ENCODE measurements at regions not wholly inside any gene's neighbourhood (a gene's known extent, or its start where the extent isn't known, plus 50 kb on each side); places are given as distances from the start of the nearest gene placed in this dataset.
"Not testable (repeated sequence)": the region's sequence is repeated elsewhere in the genome, so short reads cannot be mapped to it uniquely, and the experiment has no call there.

DNA sequence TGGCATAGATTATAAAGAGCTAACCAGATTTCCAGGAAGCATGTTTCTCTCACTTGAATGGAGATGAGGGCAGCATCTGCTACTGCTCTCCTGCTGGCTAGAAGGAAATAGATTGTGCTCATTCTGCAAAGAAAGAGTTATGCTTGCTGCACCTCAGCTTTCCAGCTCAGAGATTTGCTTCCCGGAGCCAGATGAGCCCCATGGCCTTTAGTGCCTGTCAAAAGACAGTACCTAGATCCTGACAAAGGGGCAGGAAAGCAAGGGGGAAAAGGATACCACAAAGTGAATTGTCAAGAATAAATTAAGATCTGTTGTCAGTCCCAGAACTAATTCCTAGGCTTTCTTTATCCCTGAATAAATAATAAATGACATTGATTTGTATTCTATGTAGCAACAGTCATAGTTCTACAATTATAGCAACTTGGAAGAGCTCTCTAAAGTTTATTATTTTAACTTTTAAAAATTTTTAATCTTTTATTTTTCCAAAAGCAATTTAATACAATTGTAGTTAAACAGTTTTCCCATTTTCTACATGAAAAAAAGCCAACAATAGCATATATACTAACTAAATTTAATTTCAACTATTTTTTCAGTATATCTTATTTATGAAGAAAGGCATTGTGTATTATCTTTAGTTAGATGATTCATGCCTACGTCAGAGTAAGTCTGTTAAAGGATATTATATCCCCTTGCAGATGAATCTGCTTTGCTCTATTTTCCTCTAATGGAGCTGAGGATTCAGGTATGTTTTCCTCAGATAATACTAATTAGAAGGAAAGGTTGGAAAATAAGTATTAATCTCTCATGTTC, 306.1 kb upstream of the DDI1 start:
- DNase-seq (ENCODE audit: low spot score), result no peak

DNA sequence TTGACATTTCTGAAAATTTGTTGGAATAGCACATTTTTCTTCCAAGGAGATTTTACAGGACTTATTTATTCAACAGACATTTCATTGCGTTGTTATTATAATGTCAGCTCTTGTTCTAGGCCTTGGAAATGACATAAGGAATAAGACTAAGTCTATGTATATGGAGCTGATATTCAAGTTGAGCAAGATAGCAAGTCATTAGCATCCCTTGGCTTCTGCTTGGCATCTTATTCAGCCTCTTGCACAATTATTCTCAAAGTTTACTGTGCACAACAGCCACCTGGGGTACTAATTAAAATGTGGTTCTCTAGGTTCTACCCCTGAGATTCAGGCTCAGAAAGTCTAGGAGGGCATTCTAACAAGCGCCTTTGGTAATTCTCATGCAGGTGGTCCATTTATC, 304.8 kb upstream of the DDI1 start:
- no peak for DNase-seq (ENCODE audit: low spot score)

DNA sequence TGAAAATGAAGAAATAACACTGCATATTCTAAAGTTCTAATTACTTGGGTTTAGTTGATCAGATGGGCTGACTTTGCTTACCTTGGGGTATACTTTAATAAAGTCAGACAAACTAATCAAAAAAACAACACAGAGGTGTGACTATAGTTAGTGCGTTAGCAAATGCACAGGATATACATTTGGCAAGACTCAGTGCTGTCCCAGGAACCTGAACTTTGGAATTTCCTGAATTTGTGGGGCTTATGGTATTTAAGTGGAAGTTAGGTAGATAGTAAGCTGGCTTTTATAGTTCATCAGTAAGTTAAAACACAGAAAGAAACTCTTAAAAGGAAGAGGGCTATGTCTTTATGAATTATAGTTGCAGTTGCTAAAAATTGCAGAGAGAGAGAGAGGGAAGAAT, 302.6 kb upstream of the DDI1 start:
- no peak for DNase-seq (ENCODE audit: low spot score)

DNA sequence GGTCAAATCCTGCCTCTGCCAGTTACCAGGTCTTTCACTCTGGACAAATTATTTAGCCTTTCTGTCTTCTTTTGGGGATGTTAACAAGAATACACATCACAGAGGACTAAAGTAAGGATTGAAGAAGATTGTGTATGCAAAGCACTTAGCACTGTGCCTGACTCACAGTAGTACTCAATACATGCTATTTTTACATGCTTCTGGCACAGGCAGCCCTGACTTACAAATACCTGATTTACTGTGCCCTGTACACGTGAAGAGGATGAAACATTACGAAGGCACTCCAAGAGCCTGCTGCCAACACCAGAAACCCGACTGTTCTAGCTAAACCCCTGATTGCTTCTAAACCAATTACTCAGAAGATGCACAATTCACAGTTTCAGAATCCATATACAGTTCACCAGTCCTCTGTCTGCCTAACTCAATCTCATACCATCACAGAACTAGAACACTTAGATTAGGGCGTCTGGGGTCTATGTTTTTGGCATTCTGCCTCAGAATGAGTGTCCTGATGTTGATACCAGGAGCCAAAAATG, 300.9 kb upstream of the DDI1 start:
- DNase-seq (ENCODE audit: low spot score), result no peak

DNA sequence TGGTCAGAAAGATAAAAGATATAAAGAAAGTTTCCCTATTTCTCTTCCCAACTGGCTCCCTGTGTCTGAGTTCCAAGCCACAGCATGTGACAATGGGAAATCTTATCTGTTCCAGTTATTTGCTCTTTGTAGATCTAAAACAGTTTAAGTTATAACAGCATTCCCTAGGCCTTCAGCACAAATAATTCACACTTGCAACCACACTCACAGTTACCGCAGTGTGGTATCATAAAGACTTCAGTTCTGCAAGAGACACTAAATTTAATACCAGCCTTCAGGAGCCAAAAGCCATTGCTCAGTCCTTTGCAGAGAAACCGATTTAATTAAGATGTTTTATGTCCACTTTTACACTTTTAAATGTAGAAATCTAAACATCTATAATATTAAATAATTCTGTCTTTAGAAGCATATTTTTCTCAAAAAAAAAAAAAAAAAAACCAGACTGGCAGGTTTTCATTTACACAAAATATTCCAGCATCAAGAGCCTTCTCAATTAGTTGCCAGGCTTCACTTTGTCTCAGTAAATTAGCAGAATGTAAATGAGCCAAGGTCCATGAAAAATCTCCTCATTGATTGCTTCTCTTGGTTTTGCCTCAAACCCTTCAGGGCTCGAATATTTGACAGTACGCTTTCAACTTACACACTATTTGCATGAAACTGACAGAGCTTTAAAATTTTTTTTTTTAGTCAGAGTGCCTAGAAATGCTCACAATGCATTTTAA, 300.0 kb upstream of the DDI1 start:
- no peak for DNase-seq (ENCODE audit: low spot score)

DNA sequence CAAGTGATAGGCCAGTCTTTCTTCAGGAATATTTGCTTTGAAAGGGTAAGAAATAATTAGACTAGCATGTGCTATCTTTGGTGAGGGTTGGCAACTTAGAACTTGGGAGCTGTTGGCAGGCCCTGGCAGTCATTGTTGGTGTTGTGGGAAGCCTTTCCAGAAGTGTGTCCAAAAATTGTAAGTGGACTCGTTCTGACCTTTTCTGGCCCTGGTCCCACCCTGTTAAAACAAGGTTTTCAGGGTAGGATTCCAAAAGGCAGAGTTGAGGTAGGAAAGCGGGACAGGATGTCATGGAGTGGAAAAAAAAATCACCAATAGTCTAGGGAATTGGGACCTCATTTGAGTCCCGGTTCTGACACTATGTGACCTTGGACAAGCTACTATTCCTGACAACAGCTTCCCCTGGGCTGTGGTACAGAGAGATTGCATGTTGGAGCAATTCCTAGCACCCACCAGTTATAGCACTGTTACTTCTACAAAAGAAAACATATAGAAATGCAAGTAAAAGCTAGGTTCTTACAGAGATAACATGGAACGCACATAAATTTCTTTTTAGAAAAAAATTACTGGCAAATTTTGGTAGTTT, 299.3 kb upstream of the DDI1 start:
- DNase-seq (ENCODE audit: low spot score), result no peak

DNA sequence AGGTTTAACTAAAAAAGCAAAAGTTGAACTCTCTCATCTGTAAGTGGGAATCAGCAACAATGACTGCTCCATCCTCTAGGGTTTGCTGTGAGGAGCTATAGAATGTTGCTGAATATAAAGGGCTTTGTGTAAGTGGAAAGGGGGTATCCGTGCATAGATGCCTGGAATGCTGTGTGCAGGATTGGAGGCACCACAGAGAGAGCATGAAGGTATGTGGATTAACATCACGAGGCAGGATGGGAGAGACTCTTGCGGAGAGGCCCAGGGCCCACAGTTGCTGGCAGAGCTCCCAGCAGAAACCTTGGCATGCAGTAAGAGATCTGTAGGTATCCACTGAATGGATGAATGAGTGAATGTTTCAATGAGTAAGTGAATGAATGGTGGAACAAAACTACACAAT, 298.7 kb upstream of the DDI1 start:
- DNase-seq (ENCODE audit: low spot score), result no peak

DNA sequence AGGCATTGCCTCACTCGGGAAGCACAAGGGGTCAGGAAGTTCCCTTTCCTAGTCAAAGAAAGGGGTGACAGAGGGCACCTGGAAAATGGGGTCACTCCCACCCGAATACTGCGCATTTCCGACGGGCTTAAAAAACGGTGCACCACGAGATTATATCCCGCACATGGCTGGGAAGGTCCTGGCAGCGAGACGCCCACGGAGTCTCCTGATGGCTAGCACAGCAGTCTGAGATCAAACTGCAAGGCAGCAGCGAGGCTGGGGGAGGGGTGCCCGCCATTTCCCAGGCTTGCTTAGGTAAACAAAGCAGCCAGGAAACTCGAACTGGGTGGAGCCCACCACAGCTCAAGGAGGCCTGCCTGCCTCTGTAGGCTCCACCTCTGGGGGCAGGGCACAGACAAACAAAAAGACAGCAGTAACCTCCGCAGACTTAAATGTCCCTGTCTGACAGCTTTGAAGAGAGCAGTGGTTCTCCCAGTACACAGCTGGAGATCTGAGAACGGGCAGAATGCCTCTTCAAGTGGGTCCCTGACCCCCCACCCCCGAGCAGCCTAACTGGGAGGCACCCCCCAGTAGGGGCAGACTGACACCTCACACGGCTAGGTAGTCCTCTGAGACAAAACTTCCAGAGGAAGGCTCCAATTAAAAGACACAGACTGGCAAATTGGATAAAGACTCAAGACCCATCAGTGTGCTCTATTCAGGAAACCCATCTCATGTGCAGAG, 297.2 kb upstream of the DDI1 start:
- not testable (repeated sequence) for DNase-seq (ENCODE audit: low spot score)

DNA sequence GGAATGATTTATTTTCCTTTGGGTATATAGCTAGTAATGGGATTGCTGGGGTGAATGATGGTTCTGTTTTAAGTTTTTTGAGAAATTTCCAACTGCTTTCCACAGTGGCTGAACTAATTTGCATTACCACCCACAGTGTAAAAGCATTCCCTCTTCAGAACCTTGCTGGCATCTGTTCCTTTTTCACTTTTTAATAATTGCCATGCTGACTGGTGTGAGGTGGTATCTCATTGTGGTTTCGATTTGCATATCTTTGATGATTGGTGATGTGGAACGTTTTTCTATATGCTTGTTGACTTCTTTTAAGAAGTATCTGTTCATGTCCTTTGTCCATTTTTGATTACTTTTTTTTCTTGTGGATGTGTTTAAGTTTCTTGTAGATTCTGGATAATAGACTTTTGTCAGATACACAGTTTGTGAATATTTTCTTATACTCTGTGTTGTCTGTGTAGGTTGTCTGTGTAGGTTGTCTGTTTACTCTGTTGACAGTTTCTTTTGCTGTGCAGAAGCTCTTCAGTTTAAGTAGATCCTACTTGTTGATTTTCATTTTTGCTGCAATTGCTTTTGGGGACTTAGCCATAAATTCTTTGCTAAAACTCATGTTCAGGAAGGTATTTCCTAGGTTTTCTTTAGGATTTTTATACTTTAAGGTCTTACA, 291.8 kb upstream of the DDI1 start:
- DNase-seq (ENCODE audit: low spot score), result no peak

DNA sequence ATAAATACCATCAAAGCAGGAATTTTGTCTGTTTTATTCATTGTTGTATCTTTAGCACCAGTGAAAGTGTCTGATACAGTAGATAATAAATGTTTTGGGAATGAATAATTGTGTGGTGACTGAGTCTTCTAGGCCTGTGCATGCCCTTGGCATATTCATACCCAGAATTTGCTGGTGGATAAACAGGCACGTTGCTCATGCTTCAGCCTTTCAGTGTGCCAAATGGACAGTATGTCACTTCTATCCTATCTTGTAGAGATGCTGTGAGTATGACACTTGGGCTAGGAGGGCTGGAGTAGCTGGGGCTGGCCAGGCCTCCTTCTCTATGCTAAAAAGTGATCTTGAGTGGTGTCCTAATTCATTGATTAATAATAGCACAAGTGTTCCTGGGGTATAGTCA, 287.3 kb upstream of the DDI1 start:
- no peak for DNase-seq (ENCODE audit: low spot score)

DNA sequence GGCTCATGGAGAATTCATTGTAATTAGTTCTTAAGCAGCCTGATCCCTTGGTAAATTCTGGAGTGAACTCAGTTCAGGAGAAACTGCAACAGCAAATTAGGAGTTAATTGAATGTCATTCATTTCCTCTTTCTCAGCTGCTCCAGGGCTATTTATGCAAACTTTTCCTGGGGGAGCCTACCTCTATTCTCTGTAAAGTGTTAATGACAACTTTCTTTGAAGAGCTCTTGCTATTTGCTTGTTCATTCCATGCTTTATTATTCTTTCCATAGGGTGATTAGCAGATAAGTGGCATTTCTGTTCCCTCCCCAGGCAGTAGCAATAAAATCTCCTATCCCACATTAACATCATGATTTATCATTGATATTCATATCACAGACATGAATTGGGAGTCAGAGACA, 267.6 kb upstream of the DDI1 start:
- DNase-seq (ENCODE audit: low spot score), result no peak

DNA sequence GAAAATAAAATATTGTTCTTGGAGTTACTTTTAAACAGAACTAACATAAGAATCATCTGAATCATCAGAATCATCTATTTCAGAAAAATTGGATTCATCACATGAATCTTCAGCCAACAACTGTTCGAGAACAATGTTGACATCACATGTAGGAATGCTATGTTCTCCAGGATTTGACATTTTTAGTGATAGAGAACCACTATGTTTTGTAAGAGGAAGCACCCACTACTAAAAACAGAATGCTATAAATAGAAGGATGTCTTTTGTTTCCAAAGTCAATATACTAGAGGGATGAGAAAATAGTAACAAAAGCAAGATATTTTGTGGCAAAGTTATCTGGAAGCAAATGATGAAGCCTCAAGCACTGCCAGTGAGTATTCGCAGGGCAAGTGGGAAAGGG, 263.4 kb upstream of the DDI1 start:
- DNase-seq (ENCODE audit: low spot score), result no peak

DNA sequence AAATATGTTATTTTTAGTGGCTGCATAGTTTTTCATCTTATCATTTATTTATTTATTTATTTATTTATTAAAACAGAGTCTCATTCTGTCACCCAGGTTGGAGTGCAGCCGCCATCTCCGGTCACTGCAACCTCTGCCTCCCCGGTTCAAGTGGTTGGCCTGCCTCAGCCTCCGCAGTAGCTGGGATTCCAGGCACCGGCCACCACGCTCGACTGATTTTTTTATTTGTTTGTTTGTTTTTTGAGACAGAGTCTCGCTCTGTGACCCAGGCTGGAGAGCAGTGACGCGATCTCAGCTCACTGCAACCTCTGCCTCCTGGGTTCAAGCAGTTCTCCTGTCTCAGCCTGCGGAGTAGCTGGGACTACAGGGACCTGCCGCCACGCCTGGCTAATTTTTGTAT, 262.9 kb upstream of the DDI1 start:
- DNase-seq (ENCODE audit: low spot score), result no peak

DNA sequence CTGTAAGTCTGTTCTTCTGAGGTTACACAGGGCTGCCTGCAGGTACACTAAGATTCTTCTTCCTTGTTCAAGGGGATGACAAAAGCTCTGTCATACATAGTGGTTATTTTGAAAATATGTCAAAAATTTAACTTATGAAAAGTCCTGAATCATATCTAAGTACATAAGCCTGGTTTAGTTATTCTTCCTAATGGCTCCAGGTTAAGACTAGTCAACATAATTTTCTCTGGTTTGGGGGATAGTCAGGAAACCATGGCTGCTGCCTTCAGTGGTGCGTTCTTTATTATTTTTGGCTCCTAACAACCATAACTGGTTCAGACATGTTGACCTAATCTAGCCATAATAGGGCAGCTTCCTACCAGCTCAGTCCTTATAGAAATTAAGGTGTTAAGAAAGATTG, 257.4 kb upstream of the DDI1 start:
- no peak for DNase-seq (ENCODE audit: low spot score)

DNA sequence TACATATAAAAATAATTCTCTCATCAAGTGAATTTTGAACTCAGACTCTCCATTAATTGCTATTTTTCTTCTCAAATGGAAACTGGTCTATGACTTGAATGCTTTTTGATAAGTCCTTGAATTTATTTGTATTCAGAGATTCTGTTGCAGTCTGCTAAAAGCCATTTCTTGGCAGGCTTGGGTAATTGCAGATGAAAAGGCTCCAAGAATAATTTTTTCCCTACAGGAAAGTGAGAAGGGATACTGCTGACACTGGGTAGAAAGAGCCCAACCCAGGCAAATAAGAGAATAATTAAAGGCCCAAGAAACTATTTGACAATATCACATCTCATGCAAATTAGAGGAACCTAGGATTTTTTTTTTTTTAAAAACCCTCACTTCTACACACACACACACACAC, 246.5 kb upstream of the DDI1 start:
- no peak for DNase-seq (ENCODE audit: low spot score)

DNA sequence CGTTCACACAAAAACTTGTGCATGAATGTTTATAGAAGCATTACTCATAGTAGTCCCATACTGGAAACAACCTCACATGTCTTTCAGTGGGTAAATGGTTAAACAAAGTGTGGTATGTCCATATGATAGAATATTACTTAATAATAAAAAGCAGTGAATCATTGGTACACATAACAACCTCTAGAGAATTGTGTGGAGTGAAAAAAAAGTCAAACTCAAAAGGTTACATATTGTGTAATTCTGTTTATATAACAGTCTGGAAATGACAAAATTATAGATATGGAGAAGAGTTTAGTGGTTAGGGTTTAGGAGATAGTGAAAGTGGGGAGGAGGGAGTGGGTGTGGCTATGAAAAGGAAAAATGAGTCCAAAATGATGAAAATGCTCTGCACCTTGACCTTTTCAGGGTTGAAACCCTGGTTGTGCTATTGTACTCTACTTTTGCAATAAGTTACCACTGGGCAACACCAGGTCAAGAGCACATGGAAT, 243.4 kb upstream of the DDI1 start:
- no peak for DNase-seq (ENCODE audit: low spot score)

DNA sequence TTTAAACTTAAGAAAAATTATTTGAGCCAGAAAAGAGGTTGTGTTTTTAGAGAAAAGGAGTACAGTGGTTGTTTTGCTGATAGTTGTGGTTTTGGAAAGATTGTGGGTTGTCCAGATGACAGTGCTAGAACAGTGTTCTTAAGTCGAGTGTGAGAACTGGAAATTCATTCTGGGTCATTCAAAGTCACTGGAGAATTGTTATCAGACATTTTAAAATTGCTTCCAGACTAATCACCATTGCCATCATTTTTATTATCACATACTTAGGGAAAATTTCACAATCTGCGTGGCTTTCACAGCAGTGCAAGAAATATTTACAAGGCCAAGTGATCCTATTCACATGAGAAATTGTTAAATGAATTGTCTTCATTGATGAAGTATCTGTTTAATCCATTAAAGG, 242.2 kb upstream of the DDI1 start:
- DNase-seq (ENCODE audit: low spot score), result no peak

DNA sequence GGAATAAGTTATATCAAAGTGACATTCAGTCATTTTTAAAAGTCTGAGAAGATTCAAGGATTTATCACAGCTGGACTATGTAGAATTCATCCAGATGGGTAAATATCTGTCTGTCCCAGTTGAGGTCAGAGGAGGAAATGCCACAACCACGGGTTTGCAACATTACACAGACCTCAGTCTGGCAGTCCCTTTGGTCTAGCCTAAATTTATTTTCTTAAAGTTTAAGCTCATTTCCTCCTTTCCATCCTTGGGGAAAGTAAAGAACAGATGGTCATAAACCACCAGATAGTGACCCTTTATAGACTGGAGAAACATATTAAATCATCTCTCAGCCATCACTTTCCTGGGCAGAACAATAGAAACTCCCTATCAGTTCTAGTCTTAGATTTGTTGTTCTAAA, 238.4 kb upstream of the DDI1 start:
- DNase-seq (ENCODE audit: low spot score), result no peak

DNA sequence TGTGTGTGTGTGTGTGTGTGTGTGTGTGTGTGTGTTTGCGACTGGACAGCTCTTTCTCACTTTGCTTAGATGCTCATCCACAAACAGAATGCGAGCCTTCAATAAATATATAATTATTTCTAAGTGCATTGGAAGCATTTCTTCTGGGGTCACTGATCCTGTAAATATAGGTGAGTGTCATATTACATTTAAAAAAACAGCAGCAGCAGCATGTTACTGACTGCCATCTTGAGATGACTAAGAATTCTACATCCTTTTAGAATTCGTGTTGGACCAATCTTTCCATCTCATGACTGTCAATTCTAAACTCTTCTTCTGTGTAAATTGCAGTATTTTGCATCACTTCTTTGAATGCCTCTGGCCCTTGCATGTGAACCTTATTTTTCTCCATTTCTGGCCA, 238.0 kb upstream of the DDI1 start:
- DNase-seq (ENCODE audit: low spot score), result no peak

DNA sequence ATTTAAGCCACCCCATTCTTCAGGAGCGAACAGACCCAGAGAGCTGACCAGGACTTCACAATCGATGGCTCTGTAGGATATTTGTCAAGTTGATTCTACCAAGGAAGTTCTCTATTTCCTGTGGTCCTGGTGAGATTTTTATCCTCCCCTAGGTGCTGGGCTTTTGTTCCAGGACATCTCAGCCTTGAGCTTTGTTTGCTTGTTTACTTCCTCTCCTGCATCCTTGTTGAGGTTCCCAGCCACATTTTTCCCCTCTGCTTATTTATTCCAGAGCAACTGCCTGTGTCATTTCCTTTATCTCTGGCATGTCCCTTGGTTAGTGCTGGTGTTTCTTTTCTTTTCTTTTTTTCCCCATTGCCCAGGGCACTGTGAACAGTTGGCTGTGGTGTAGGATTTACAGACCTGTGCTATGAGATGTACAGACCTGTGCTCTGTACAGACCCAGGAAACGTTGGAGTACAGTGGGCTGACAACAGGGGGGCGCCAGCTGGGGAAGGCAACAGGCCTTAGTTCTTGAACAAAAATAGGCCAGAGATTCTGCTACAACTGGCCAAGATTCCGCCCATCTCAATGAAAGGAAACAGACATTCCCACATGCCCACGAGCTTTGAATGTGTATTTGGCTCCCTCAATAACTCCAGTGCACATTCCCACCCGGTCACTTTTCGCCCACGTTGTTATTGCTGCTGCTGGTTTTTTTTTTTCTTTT, 235.9 kb upstream of the DDI1 start:
- no peak for DNase-seq (ENCODE audit: low spot score)

DNA sequence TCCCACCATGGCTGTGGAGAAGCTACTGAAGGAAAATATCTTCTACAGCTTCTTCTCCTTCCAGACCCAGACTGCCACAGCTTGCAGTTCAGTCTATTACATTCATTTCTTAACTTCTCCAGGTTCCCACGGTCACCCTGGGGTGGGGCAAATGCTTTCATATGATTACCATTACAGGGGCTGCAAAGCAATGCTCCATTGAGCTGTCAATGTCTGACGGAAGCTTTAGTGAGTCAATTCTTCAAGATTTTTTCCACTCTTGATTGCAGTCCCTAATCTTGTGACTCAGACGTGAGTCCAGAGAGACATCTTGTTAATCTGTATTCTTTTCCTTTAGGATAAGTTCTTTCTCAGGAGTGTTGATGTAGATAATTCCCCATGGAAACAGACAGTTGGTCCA, 233.4 kb upstream of the DDI1 start:
- DNase-seq (ENCODE audit: low spot score), result no peak

All from CD4-positive, alpha-beta T cell treated with Interleukin-2 at 100 ng/mL for 4 hours (primary cell).